ENCODE measurements at regions not wholly inside any gene's neighbourhood (a gene's known extent, or its start where the extent isn't known, plus 50 kb on each side); places are given as distances from the start of the nearest gene placed in this dataset.

- TF ChIP-seq ZNF565 (CRISPR knock-in tag; conservative IDR thresholded peaks at IDR 0.05; ENCODE audit: low read depth), result no peak
- no peak for TF ChIP-seq ZFP30 (CRISPR knock-in tag; IDR thresholded peaks at IDR 0.05)
- no peak for TF ChIP-seq ZC3H10 (CRISPR knock-in tag; IDR thresholded peaks at IDR 0.05)
- TF ChIP-seq, protein P1, sequence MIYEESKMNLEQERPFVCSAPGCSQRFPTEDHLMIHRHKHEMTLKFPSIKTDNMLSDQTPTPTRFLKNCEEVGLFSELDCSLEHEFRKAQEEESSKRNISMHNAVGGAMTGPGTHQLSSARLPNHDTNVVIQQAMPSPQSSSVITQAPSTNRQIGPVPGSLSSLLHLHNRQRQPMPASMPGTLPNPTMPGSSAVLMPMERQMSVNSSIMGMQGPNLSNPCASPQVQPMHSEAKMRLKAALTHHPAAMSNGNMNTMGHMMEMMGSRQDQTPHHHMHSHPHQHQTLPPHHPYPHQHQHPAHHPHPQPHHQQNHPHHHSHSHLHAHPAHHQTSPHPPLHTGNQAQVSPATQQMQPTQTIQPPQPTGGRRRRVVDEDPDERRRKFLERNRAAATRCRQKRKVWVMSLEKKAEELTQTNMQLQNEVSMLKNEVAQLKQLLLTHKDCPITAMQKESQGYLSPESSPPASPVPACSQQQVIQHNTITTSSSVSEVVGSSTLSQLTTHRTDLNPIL (CRISPR knock-in tag; IDR thresholded peaks at IDR 0.05; ENCODE audit: low read depth), result no peak
- no peak for ATAC-seq
Observed at GRCh38 chr15:54810496-54810895, 386.2 kb downstream of the RSL24D1 start.

GRCh38 chr15:54810031-54810430, 386.7 kb downstream of the RSL24D1 start:
- no peak for ATAC-seq
- TF ChIP-seq, protein P2, sequence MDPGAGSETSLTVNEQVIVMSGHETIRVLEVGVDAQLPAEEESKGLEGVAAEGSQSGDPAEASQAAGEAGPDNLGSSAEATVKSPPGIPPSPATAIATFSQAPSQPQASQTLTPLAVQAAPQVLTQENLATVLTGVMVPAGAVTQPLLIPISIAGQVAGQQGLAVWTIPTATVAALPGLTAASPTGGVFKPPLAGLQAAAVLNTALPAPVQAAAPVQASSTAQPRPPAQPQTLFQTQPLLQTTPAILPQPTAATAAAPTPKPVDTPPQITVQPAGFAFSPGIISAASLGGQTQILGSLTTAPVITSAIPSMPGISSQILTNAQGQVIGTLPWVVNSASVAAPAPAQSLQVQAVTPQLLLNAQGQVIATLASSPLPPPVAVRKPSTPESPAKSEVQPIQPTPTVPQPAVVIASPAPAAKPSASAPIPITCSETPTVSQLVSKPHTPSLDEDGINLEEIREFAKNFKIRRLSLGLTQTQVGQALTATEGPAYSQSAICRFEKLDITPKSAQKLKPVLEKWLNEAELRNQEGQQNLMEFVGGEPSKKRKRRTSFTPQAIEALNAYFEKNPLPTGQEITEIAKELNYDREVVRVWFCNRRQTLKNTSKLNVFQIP (CRISPR knock-in tag; IDR thresholded peaks at IDR 0.05; ENCODE audit: borderline replicate concordance, low read depth), result no peak
- TF ChIP-seq GLIS3 (CRISPR knock-in tag; IDR thresholded peaks at IDR 0.05) (no peak), ISL1 (CRISPR knock-in tag; IDR thresholded peaks at IDR 0.05) (no peak), PPARA (CRISPR knock-in tag; IDR thresholded peaks at IDR 0.05; ENCODE audit: borderline replicate concordance) (no peak), CSDC2 (CRISPR knock-in tag; IDR thresholded peaks at IDR 0.05) (no peak), ZFP30 (CRISPR knock-in tag; IDR thresholded peaks at IDR 0.05) (no peak), ARNTL (CRISPR knock-in tag; IDR thresholded peaks at IDR 0.05; ENCODE audit: borderline replicate concordance, low read depth) (no peak), CSRNP3 (CRISPR knock-in tag; IDR thresholded peaks at IDR 0.05) (no peak), ZNF565 (CRISPR knock-in tag; conservative IDR thresholded peaks at IDR 0.05; ENCODE audit: low read depth) (no peak)

DNA sequence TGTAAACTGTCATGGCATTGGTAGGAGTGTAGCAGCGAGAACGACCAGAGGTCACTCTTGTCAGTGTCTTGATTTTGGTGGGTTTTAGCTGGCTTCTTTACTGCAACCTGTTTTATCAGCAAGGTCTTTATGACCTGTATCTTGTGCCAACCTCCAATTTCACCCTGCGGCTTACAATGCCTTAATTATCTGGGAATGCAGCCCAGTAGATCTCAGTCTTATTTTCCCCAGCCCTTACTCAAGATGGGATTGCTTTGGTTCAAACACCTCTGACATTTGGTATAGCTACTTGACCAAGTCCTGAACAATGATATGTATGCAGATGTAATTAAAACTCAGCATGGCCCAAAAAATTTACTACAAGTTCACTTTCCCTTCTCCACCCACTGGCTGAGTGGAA, 388.4 kb downstream of the RSL24D1 start:
- TF ChIP-seq ESRRG (CRISPR knock-in tag; IDR thresholded peaks at IDR 0.05), result no peak
- ATAC-seq, result no peak

- TF ChIP-seq TCF4 (CRISPR knock-in tag; IDR thresholded peaks at IDR 0.05; ENCODE audit: borderline replicate concordance) (no peak), GLIS3 (CRISPR knock-in tag; IDR thresholded peaks at IDR 0.05) (no peak), ESRRG (CRISPR knock-in tag; IDR thresholded peaks at IDR 0.05) (no peak), ZNF70 (CRISPR knock-in tag; IDR thresholded peaks at IDR 0.05) (no peak), BACH2 (CRISPR knock-in tag; IDR thresholded peaks at IDR 0.05; ENCODE audit: borderline replicate concordance) (no peak), TOX (CRISPR knock-in tag; IDR thresholded peaks at IDR 0.05; ENCODE audit: borderline replicate concordance) (no peak), ISL1 (CRISPR knock-in tag; IDR thresholded peaks at IDR 0.05) (no peak)
- TF ChIP-seq, protein P2 (CRISPR knock-in tag; IDR thresholded peaks at IDR 0.05; ENCODE audit: borderline replicate concordance, low read depth), result no peak
- ATAC-seq, result no peak
Observed at GRCh38 chr15:54803987-54804386, 392.8 kb downstream of the RSL24D1 start.

DNA sequence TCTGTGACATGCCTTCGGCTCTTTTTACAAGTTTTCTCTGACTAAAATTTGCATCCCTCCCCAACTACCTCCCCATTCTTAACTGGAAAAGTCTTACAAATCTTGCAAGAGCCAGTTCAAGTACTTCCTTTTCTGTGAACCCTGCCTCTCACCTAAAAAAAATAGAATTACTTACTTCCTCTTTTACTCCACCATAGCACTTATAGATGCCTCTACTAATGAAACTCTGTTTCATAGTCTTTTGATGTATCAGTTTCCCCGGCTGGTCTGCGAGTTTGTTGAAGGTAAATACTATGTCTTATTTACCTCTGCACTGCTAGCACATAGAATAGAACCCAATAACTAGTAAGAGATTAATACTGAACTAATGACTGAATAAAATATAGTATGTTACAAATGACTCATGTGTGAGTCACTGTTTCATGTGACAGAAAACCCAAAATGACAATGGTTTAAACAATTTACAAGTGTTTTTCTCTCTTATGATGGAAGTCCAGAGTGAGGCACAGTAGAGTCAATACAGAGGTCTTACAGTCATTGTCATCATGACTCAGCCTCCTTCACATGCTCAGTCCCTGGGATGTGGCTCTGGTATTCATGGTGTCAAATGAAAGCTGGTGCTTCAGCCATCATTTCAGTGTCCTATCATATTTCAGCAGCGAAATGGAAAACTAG, 393.5 kb downstream of the RSL24D1 start:
- no peak for ATAC-seq
- TF ChIP-seq ZNF70 (CRISPR knock-in tag; IDR thresholded peaks at IDR 0.05), result no peak
- TF ChIP-seq, protein P2 (CRISPR knock-in tag; IDR thresholded peaks at IDR 0.05; ENCODE audit: borderline replicate concordance, low read depth), result no peak
- no peak for TF ChIP-seq ZFP3 (CRISPR knock-in tag; IDR thresholded peaks at IDR 0.05)
- TF ChIP-seq, protein P3, sequence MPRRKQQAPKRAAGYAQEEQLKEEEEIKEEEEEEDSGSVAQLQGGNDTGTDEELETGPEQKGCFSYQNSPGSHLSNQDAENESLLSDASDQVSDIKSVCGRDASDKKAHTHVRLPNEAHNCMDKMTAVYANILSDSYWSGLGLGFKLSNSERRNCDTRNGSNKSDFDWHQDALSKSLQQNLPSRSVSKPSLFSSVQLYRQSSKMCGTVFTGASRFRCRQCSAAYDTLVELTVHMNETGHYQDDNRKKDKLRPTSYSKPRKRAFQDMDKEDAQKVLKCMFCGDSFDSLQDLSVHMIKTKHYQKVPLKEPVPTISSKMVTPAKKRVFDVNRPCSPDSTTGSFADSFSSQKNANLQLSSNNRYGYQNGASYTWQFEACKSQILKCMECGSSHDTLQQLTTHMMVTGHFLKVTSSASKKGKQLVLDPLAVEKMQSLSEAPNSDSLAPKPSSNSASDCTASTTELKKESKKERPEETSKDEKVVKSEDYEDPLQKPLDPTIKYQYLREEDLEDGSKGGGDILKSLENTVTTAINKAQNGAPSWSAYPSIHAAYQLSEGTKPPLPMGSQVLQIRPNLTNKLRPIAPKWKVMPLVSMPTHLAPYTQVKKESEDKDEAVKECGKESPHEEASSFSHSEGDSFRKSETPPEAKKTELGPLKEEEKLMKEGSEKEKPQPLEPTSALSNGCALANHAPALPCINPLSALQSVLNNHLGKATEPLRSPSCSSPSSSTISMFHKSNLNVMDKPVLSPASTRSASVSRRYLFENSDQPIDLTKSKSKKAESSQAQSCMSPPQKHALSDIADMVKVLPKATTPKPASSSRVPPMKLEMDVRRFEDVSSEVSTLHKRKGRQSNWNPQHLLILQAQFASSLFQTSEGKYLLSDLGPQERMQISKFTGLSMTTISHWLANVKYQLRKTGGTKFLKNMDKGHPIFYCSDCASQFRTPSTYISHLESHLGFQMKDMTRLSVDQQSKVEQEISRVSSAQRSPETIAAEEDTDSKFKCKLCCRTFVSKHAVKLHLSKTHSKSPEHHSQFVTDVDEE (CRISPR knock-in tag; IDR thresholded peaks at IDR 0.05), result no peak
- no peak for TF ChIP-seq TOX (CRISPR knock-in tag; IDR thresholded peaks at IDR 0.05; ENCODE audit: borderline replicate concordance)
- TF ChIP-seq CSDC2 (CRISPR knock-in tag; IDR thresholded peaks at IDR 0.05), result no peak
- TF ChIP-seq ARNTL (CRISPR knock-in tag; IDR thresholded peaks at IDR 0.05; ENCODE audit: borderline replicate concordance, low read depth), result no peak
- no peak for TF ChIP-seq ZNF8 (CRISPR knock-in tag; IDR thresholded peaks at IDR 0.05)
- TF ChIP-seq PATZ1 (CRISPR knock-in tag; IDR thresholded peaks at IDR 0.05; ENCODE audit: borderline replicate concordance), result no peak
- no peak for TF ChIP-seq OSR1 (CRISPR knock-in tag; IDR thresholded peaks at IDR 0.05)
- TF ChIP-seq PPARA (CRISPR knock-in tag; IDR thresholded peaks at IDR 0.05; ENCODE audit: borderline replicate concordance), result no peak

Measured in SK-N-SH treated with all-trans-retinoic acid at 6 μM for 48 hours (cell line).